SU-DHL-6 (cell line): ENCODE measurements at regions not wholly inside any gene's neighbourhood (a gene's known extent, or its start where the extent isn't known, plus 50 kb on each side); places are given as distances from the start of the nearest gene placed in this dataset.

Experiments used
- H2AFZ ChIP-seq: fragments of 200-600 bp; sonication (generic); 2 replicates; pipeline ENCODE4 v1.6.1; 2014; ENCODE audit warnings: low read depth, mild to moderate bottlenecking, moderate library complexity, mixed read lengths, antibody characterized with exemption, low read length; ENCODE audit not compliant: severe bottlenecking
- H3F3A ChIP-seq: fragments of 200-600 bp; shearing (Covaris generic); 2 replicates; pipeline ENCODE4 v1.6.0; 2016; ENCODE audit warnings: antibody characterized with exemption, mild to moderate bottlenecking; ENCODE audit not compliant: insufficient read depth
- H3K27ac ChIP-seq: fragments of 200-600 bp; sonication (generic); 2 replicates; pipeline ENCODE4 v1.5.1; 2016; ENCODE audit warnings: low read depth, mild to moderate bottlenecking, low read length, moderate library complexity, mixed read lengths
- H3K27me3 ChIP-seq: fragments of 200-600 bp; sonication (generic), shearing (Covaris generic); 2 replicates; pipeline ENCODE4 v1.6.0; 2014; ENCODE audit warnings: mild to moderate bottlenecking, low read length
- H3K36me3 ChIP-seq: fragments of 200-600 bp; sonication (generic); 2 replicates; pipeline ENCODE4 v1.6.1; 2014; ENCODE audit warnings: mild to moderate bottlenecking, low read length, mixed read lengths
- H3K4me2 ChIP-seq: fragments of 300-600, 200-600 bp; shearing (Covaris generic), sonication (generic); 2 replicates; pipeline ENCODE4 v1.6.0; 2014; ENCODE audit warnings: low read length, low read depth, mild to moderate bottlenecking; ENCODE audit not compliant: poor library complexity, severe bottlenecking
- H3K4me3 ChIP-seq: fragments of 200-600 bp; sonication (generic); 2 replicates; pipeline ENCODE4 v1.5.1; 2014; ENCODE audit warnings: antibody characterized with exemption, low read length, mild to moderate bottlenecking, mixed read lengths; ENCODE audit not compliant: insufficient read depth, poor library complexity, severe bottlenecking
- H3K79me2 ChIP-seq: fragments of 200-600 bp; sonication (generic); 2 replicates; pipeline ENCODE4 v1.6.1; 2014; ENCODE audit warnings: mild to moderate bottlenecking, low read length, moderate library complexity; ENCODE audit not compliant: insufficient read depth
- H3K9ac ChIP-seq: fragments of 200-600 bp; sonication (generic); 2 replicates; pipeline ENCODE4 v1.7.0; 2014; ENCODE audit warnings: mild to moderate bottlenecking, low read length
- H3K9me2 ChIP-seq: fragments of 200-600 bp; sonication (generic); replicated peaks from 2 replicates; pipeline ENCODE4 v1.6.1; 2014; ENCODE audit warnings: low read length; ENCODE audit not compliant: insufficient read depth
- H3K9me3 ChIP-seq: fragments of 200-600 bp; sonication (generic); 2 replicates; pipeline ENCODE4 v1.6.1; 2014; ENCODE audit warnings: low read length, mixed read lengths; ENCODE audit not compliant: insufficient read depth
- H4K20me1 ChIP-seq: fragments of 200-600 bp; sonication (generic); 2 replicates; pipeline ENCODE4 v1.6.1; 2014; ENCODE audit warnings: low read depth, mild to moderate bottlenecking, antibody characterized with exemption, low read length, moderate library complexity, mixed read lengths
- EZH2phosphoT487 ChIP-seq: fragments of 200-600 bp; sonication (generic), shearing (Covaris generic); conservative IDR thresholded peaks from 2 replicates; pipeline ENCODE4 v1.6.1; 2018; ENCODE audit warnings: mild to moderate bottlenecking, antibody characterized with exemption, low read length, moderate library complexity, mixed read lengths
- TF ChIP-seq, protein P1 (sequence below): fragments of 200-600 bp; sonication (generic); IDR thresholded peaks from one replicate; pipeline ENCODE4 v1.5.1; 2017; ENCODE audit warnings: antibody characterized with exemption, mild to moderate bottlenecking, low read length, moderate library complexity; ENCODE audit not compliant: insufficient read depth, poor library complexity, severe bottlenecking

DNA sequence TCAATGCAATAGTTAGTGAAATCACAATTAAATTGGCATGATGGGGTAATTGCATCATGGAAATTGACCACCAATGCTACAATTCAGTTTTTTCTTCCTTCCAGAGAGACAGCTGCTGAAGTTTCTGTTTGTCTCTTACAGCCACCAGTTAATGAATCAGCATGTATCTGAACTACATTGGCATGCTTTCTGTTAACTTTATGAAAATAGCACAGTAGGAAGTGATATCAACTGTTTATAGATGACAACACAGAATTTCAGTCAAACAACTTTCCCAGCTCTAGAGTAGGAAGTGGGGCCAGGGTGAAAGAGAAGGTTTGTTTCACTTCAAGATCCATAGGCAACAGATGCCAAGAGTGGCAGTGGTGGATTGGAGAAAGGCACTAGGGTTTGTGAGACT is 339.6 kb upstream of the VWC2 start:
- Histone ChIP-seq H3K36me3 (no peaks in the 10 kb centered on the region), H3K9me3 (no peaks in the 10 kb centered on the region), H3K9ac (no peak overlapping the region), H3K27ac (no peak overlapping the region), H4K20me1 (no peaks in the 10 kb centered on the region), H3F3A (no peaks in the 10 kb centered on the region), H3K27me3 (no peaks in the 10 kb centered on the region), H3K79me2 (no peaks in the 10 kb centered on the region), H3K4me3 (no peak overlapping the region), H2AFZ (no peak overlapping the region), H3K9me2 (no peaks in the 10 kb centered on the region), H3K4me2 (no peak overlapping the region)
- TF ChIP-seq, protein P1, sequence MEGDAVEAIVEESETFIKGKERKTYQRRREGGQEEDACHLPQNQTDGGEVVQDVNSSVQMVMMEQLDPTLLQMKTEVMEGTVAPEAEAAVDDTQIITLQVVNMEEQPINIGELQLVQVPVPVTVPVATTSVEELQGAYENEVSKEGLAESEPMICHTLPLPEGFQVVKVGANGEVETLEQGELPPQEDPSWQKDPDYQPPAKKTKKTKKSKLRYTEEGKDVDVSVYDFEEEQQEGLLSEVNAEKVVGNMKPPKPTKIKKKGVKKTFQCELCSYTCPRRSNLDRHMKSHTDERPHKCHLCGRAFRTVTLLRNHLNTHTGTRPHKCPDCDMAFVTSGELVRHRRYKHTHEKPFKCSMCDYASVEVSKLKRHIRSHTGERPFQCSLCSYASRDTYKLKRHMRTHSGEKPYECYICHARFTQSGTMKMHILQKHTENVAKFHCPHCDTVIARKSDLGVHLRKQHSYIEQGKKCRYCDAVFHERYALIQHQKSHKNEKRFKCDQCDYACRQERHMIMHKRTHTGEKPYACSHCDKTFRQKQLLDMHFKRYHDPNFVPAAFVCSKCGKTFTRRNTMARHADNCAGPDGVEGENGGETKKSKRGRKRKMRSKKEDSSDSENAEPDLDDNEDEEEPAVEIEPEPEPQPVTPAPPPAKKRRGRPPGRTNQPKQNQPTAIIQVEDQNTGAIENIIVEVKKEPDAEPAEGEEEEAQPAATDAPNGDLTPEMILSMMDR = no peak
- no peak for TF ChIP-seq EZH2phosphoT487

DNA sequence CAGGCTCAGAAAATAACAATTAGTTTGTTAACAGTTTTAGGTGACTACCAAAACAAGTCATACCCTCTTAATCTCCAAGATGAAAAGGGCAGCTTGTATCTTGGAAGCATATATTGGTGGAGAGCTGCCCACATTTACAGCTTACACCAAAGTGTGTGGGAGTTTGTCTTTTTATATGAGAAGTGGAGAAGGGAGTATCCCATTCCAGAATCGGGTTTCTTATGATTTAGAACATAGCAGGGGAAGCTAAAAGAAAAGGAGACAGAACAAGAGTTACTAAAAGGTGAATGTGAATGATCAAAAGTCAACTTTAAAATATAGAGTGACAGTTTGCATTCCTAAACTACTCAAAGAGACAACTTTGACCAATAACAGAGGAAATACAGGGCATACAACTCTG is 338.6 kb upstream of the VWC2 start:
- no peak overlapping the region for H3K4me3 ChIP-seq
- no peaks in the 10 kb centered on the region for H3K79me2 ChIP-seq
- no peak overlapping the region for H3K27ac ChIP-seq
- no peaks in the 10 kb centered on the region for H3K9me2 ChIP-seq
- H3K27me3 ChIP-seq = no peaks in the 10 kb centered on the region
- no peak overlapping the region for H3K4me2 ChIP-seq
- no peaks in the 10 kb centered on the region for H3F3A ChIP-seq
- no peak overlapping the region for H2AFZ ChIP-seq
- no peaks in the 10 kb centered on the region for H4K20me1 ChIP-seq
- H3K36me3 ChIP-seq = no peaks in the 10 kb centered on the region
- no peaks in the 10 kb centered on the region for H3K9me3 ChIP-seq
- no peak for TF ChIP-seq EZH2phosphoT487
- TF ChIP-seq, protein P1 = no peak
- no peak overlapping the region for H3K9ac ChIP-seq

DNA sequence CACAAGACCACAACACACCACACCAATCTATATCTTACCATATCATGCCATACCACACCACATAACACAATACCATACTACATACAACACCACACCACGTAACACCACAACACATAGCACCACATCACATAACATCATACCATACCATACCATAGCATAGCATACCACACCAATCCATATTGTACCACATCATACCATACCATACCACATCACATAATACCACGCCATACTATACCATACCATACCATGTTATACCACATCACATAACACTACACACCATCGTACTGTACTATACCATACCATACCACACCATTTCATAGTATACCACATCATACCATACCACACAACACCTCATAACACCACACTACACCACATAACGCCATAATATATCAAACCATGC is 335.2 kb upstream of the VWC2 start:
- Histone ChIP-seq H3K9me2 (no peaks in the 10 kb centered on the region), H3K4me2 (no peak overlapping the region), H4K20me1 (no peaks in the 10 kb centered on the region), H3K36me3 (no peaks in the 10 kb centered on the region), H3K79me2 (no peaks in the 10 kb centered on the region), H3K27me3 (no peaks in the 10 kb centered on the region), H3K4me3 (no peak overlapping the region), H2AFZ (no peak overlapping the region), H3K9me3 (no peaks in the 10 kb centered on the region), H3F3A (no peaks in the 10 kb centered on the region), H3K9ac (no peak overlapping the region), H3K27ac (no peak overlapping the region)
- no peak for TF ChIP-seq EZH2phosphoT487
- TF ChIP-seq, protein P1 = no peak

DNA sequence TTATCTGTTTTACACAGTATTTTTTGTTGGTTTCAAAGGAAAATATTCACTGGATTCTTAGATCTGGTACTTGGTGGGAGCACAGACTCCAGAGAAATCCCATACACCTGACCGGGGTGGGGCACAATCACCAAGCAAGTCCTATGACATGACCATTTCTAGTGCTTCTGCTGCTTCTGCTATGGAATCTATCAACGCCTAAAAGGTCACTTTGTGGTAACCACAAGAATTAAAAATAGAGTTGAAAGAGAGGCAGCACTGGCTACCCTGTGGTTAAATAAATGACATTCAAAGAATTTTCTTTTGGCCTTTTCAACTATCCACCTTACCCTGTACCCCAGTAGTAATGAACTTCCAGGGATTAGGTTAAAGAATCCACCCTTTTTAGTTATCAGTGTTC is 329.9 kb upstream of the VWC2 start:
- H3K4me2 ChIP-seq = no peak overlapping the region
- H3K79me2 ChIP-seq = no peaks in the 10 kb centered on the region
- H3K27ac ChIP-seq = no peak overlapping the region
- H3F3A ChIP-seq = no peaks in the 10 kb centered on the region
- no peak overlapping the region for H2AFZ ChIP-seq
- H3K36me3 ChIP-seq = no peaks in the 10 kb centered on the region
- TF ChIP-seq, protein P1 = no peak
- TF ChIP-seq EZH2phosphoT487 = no peak
- H3K9me2 ChIP-seq = no peaks in the 10 kb centered on the region
- no peaks in the 10 kb centered on the region for H4K20me1 ChIP-seq
- H3K9me3 ChIP-seq = no peaks in the 10 kb centered on the region
- no peak overlapping the region for H3K9ac ChIP-seq
- H3K4me3 ChIP-seq = no peak overlapping the region
- H3K27me3 ChIP-seq = no peaks in the 10 kb centered on the region
